OCI-LY7 (cell line): ENCODE measurements at regions not wholly inside any gene's neighbourhood (a gene's known extent, or its start where the extent isn't known, plus 50 kb on each side); places are given as distances from the start of the nearest gene placed in this dataset.

Source experiments
- BruUV-seq: library from RNA; stranded (reverse); fragments of 400-500 nt; replicated peaks from 2 replicates; lab custom pipeline; 2021; lab: Mats Ljungman, UMichigan
- CTCF ChIA-PET: fragments of 300-600 bp; sonication (Branson Sonifier 250); formaldehyde crosslinking; loops from one replicate; lab custom pipeline; 2022; ENCODE audit warnings: antibody characterized with exemption; ENCODE audit not compliant: unreplicated experiment; lab: Charles Lee
- POLR2A ChIA-PET: fragments of 300-600 bp; sonication (Branson Sonifier 250); formaldehyde crosslinking; loops from one replicate; lab custom pipeline; 2022; ENCODE audit warnings: antibody characterized with exemption; lab: Charles Lee
- DNase-seq: peaks from one replicate; pipeline ENCODE4 v3.0.0-alpha.2; 2015; ENCODE audit warnings: low spot score
- H2AFZ ChIP-seq: fragments of 200-600 bp; sonication (generic), shearing (Covaris generic); 2 replicates; pipeline ENCODE4 v1.6.1; 2014; ENCODE audit warnings: mild to moderate bottlenecking, antibody characterized with exemption, low read length, moderate library complexity
- H3K27ac ChIP-seq: fragments of 200-600 bp; sonication (generic); 2 replicates; pipeline ENCODE4 v1.5.1; 2014; ENCODE audit warnings: mixed run types, low read depth, mild to moderate bottlenecking, moderate library complexity, low read length, inconsistent platforms; ENCODE audit not compliant: poor library complexity, severe bottlenecking
- H3K36me3 ChIP-seq: fragments of 200-600 bp; sonication (generic); 2 replicates; pipeline ENCODE4 v1.6.1; 2014; ENCODE audit warnings: mild to moderate bottlenecking, antibody characterized with exemption, low read length, moderate library complexity, mixed read lengths; ENCODE audit not compliant: insufficient read depth
- H3K4me1 ChIP-seq: fragments of 200-600 bp; sonication (generic); 2 replicates; pipeline ENCODE4 v1.5.1; 2014; ENCODE audit warnings: mild to moderate bottlenecking, low read length; ENCODE audit not compliant: insufficient read depth, poor library complexity, severe bottlenecking
- H3K4me2 ChIP-seq: fragments of 200-600 bp; sonication (generic); 2 replicates; pipeline ENCODE4 v1.6.1; 2014; ENCODE audit warnings: mild to moderate bottlenecking, low read length
- H3K4me3 ChIP-seq: fragments of 200-600 bp; sonication (generic); 2 replicates; pipeline ENCODE4 v1.5.1; 2014; ENCODE audit warnings: mild to moderate bottlenecking, low read depth, low read length; ENCODE audit not compliant: poor library complexity, severe bottlenecking
- H3K79me2 ChIP-seq: fragments of 200-600 bp; sonication (generic); 2 replicates; pipeline ENCODE4 v1.6.1; 2016; ENCODE audit warnings: low read depth, mild to moderate bottlenecking, low read length, moderate library complexity, mixed read lengths; ENCODE audit not compliant: insufficient read depth
- H3K9me2 ChIP-seq: fragments of 200-600 bp; sonication (generic); 2 replicates; pipeline ENCODE4 v1.6.1; 2016; ENCODE audit warnings: mild to moderate bottlenecking, low read length, mixed read lengths; ENCODE audit not compliant: insufficient read depth
- H3K9me3 ChIP-seq: fragments of 200-600 bp; sonication (generic); 2 replicates; pipeline ENCODE4 v1.6.1; 2014; ENCODE audit warnings: mild to moderate bottlenecking, mixed run types, low read length, mixed read lengths
- H4K20me1 ChIP-seq: fragments of 200-600 bp; sonication (generic); 2 replicates; pipeline ENCODE4 v1.6.1; 2014; ENCODE audit warnings: mild to moderate bottlenecking, antibody characterized with exemption, low read length, moderate library complexity, mixed read lengths; ENCODE audit not compliant: insufficient read depth
- CTCF ChIP-seq: fragments of 200-600 bp; sonication (generic); conservative IDR thresholded peaks from 2 replicates; pipeline ENCODE4 v1.5.1; 2014; ENCODE audit warnings: mild to moderate bottlenecking, antibody characterized with exemption, low read length, moderate library complexity, mixed read lengths
- EZH2phosphoT487 ChIP-seq: fragments of 200-600 bp; sonication (generic); IDR thresholded peaks from 2 replicates; pipeline ENCODE4 v1.6.1; 2018; ENCODE audit warnings: low read depth, borderline replicate concordance, mild to moderate bottlenecking, mixed run types, antibody characterized with exemption, low read length, moderate library complexity, mixed read lengths
- intact Hi-C: fragments of 100-400 bp; cut with micrococcal nuclease; formaldehyde crosslinking; loops from one replicate; pipeline ENCODE4 v1.10.0; 2022; ENCODE audit not compliant: unreplicated experiment

- ChIA-PET POLR2A (interaction anchor here (1.3 kb wide), 1 partner anchor 8 kb away, joined by 3 read pairs; no protein-coding TSS in a partner anchor), CTCF (no interaction called here)
- Histone ChIP-seq H3K79me2 (no peaks in the 10 kb centered on the region), H4K20me1 (no peaks in the 10 kb centered on the region), H3K4me3 (no peak overlapping the region), H3K9me3 (no peaks in the 10 kb centered on the region), H3K4me1 (no peaks in the 10 kb centered on the region), H3K27ac (no peak overlapping the region), H3K36me3 (no peaks in the 10 kb centered on the region), H3K4me2 (no peak overlapping the region), H2AFZ (no peak overlapping the region), H3K9me2 (no peaks in the 10 kb centered on the region)
- BruUV-seq, result no TSS peak
- TF ChIP-seq CTCF, result no peak
- TF ChIP-seq EZH2phosphoT487, result no peak
- no peak for DNase-seq
- intact Hi-C loops, result no loop called here
Measured at GRCh38 chr15:81747026-81747425, 298.8 kb downstream of the MEX3B start.

- ChIA-PET CTCF (no interaction called here), POLR2A (no interaction called here)
- intact Hi-C loops, result no loop called here
- Histone ChIP-seq H3K9me2 (no peaks in the 10 kb centered on the region), H2AFZ (no peak overlapping the region), H3K27ac (no peak overlapping the region), H3K4me1 (no peaks in the 10 kb centered on the region), H4K20me1 (no peaks in the 10 kb centered on the region), H3K36me3 (no peaks in the 10 kb centered on the region), H3K9me3 (no peaks in the 10 kb centered on the region), H3K4me2 (no peak overlapping the region), H3K4me3 (no peak overlapping the region), H3K79me2 (no peaks in the 10 kb centered on the region)
- TF ChIP-seq CTCF, result no peak
- TF ChIP-seq EZH2phosphoT487, result no peak
- DNase-seq, result no peak
- BruUV-seq, result no TSS peak
Measured at GRCh38 chr15:81744364-81744763, 301.5 kb downstream of the MEX3B start.

GRCh38 chr15:81740416-81740815 is 305.4 kb downstream of the MEX3B start:
- BruUV-seq, result no TSS peak
- no peaks in the 10 kb centered on the region for H3K36me3 ChIP-seq
- no peaks in the 10 kb centered on the region for H3K4me1 ChIP-seq
- no peak overlapping the region for H3K4me3 ChIP-seq
- H3K9me2 ChIP-seq, result no peaks in the 10 kb centered on the region
- no peaks in the 10 kb centered on the region for H3K79me2 ChIP-seq
- no peak overlapping the region for H3K4me2 ChIP-seq
- DNase-seq, result no peak
- intact Hi-C loops, result no loop called here
- H3K27ac ChIP-seq, result no peak overlapping the region
- TF ChIP-seq EZH2phosphoT487, result no peak
- no peak overlapping the region for H2AFZ ChIP-seq
- H3K9me3 ChIP-seq, result no peaks in the 10 kb centered on the region
- ChIA-PET POLR2A (no interaction called here), CTCF (no interaction called here)
- H4K20me1 ChIP-seq, result no peaks in the 10 kb centered on the region
